IPS-15b (cell line): ENCODE measurements at regions not wholly inside any gene's neighbourhood (a gene's known extent, or its start where the extent isn't known, plus 50 kb on each side); places are given as distances from the start of the nearest gene placed in this dataset.

Source experiments
- H3K27me3 ChIP-seq: one replicate; pipeline ENCODE4 v1.6.1; 2013; ENCODE audit warnings: low read length; ENCODE audit not compliant: control insufficient read depth, insufficient read depth
- H3K36me3 ChIP-seq: one replicate; pipeline ENCODE4 v1.6.1; 2013; ENCODE audit warnings: low read length; ENCODE audit not compliant: control insufficient read depth, insufficient read depth
- H3K4me1 ChIP-seq: one replicate; pipeline ENCODE4 v1.6.1; 2013; ENCODE audit warnings: mild to moderate bottlenecking, low read length; ENCODE audit not compliant: control insufficient read depth, insufficient read depth
- H3K4me3 ChIP-seq: one replicate; pipeline ENCODE4 v1.5.1; 2013; ENCODE audit warnings: low read depth, low read length
- H3K9ac ChIP-seq: one replicate; pipeline ENCODE4 v1.6.1; 2013; ENCODE audit warnings: low read depth, mild to moderate bottlenecking, low read length
- H3K9me3 ChIP-seq: one replicate; pipeline ENCODE4 v1.6.1; 2013; ENCODE audit warnings: mild to moderate bottlenecking, low read length; ENCODE audit not compliant: control insufficient read depth, insufficient read depth

DNA sequence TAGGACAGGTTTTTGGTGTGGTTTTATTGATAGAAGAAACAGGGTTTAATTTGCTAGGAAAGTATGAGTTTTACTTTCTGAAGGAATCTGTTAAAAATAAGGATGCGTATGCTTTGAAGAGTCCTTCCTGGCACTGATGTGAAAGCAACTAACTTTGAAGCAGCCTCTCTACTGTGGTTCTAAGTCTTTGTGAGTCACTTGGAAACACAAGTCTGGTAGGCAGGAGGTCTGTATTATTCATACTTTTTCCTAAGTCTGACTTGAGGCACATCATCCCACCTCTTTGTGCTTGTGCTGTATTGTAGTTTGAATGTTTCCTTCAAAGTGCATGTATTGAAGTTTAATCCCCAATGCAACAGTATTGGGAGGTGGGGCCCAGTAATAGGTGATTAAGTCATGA is 129.0 kb downstream of the TAF11L14 start:
- Histone ChIP-seq H3K27me3 (no peaks in the 10 kb centered on the region), H3K9ac (no peak overlapping the region), H3K4me1 (no peaks in the 10 kb centered on the region), H3K9me3 (no peaks in the 10 kb centered on the region), H3K4me3 (no peak overlapping the region), H3K36me3 (no peaks in the 10 kb centered on the region)

DNA sequence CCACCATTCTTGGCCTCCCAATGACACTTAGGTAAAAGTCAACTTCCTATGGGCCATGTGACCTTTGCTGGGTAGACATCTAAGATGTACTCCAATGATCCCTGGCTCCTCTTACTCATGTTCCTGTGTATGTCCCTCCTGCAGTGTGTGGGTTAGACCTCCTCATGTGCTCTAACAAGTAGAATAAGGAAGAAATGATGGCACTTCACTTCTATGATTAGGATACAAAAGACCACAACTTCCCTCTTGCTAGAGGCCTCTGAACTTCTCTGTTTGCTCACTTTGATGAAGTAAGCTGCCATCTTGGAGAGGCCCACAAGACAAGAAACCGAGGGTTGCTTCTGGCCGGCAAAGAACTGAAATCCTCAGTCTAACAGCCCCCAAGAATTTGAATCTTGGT is 131.8 kb downstream of the TAF11L14 start:
- Histone ChIP-seq H3K4me1 (no peaks in the 10 kb centered on the region), H3K27me3 (no peaks in the 10 kb centered on the region), H3K9ac (no peak overlapping the region), H3K36me3 (no peaks in the 10 kb centered on the region), H3K4me3 (no peak overlapping the region), H3K9me3 (no peaks in the 10 kb centered on the region)

DNA sequence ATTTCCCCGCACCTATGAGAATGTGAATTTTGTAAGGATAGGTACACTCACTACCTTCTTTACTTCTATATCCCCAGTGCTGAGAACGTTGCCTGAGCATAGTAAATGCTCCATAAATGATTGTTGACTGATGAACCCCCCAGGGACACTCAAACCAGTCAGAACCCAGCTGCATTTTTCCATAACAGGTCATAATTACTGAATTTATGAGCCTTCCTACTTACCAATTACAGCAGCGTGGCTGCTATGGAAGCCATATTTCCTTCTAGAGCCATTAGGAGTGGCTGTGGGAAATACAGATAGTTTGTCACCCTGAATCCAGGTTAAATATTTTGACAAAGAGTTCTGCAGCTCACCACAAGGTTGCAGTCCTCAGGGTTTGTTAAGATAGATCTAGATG is 135.0 kb downstream of the TAF11L14 start:
- no peak overlapping the region for H3K4me3 ChIP-seq
- no peaks in the 10 kb centered on the region for H3K4me1 ChIP-seq
- no peak overlapping the region for H3K9ac ChIP-seq
- H3K36me3 ChIP-seq, result no peaks in the 10 kb centered on the region
- H3K27me3 ChIP-seq, result no peaks in the 10 kb centered on the region
- H3K9me3 ChIP-seq, result no peaks in the 10 kb centered on the region

DNA sequence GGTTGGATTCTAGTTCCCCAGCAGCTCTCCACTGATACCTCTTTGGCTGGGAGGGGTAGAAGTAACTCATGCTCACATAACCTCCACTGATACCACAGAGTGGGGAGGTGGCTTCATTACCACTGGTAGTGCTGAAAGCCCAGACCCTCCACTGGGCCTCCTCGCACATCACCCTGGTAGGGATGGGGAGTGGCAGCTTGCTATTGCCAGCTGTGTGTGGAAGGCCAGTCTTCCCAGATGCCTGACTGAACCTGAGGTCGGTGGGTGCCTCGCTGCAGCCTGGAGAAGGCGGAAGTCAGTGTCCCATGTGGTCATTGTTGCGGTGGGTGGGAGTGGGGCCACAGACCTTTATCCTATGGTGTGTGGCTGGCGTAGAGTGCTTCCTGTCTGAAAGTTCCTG is 138.0 kb downstream of the TAF11L14 start:
- H3K4me3 ChIP-seq, result no peak overlapping the region

DNA sequence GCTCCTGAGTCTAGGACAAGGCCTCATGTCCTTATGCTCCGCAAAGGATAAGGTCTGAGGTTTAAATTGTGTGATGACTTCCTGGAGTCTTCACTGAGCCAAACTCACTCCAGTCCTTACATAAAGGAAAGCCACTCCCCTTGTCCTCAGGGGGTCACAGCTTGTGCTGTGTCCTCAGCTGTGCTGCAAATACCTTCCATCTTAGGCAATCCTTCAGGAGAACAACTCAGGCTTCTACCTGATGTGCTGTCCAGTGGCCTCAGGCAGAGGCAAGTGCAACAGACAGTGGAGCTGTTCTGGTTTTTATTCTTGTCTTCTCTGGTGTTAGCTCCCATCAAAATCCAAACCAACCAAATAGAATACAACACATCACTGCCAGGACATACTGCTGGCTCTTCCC is 151.5 kb downstream of the TAF11L14 start:
- H3K4me1 ChIP-seq, result no peaks in the 10 kb centered on the region
- no peak overlapping the region for H3K4me3 ChIP-seq
- H3K36me3 ChIP-seq, result no peaks in the 10 kb centered on the region
- H3K27me3 ChIP-seq, result no peaks in the 10 kb centered on the region
- no peaks in the 10 kb centered on the region for H3K9me3 ChIP-seq
- no peak overlapping the region for H3K9ac ChIP-seq

More for the DNA sequence above, 138.0 kb downstream of the TAF11L14 start:
- Histone ChIP-seq H3K36me3 (no peaks in the 10 kb centered on the region), H3K9ac (no peak overlapping the region), H3K4me1 (no peaks in the 10 kb centered on the region), H3K27me3 (no peaks in the 10 kb centered on the region), H3K9me3 (no peaks in the 10 kb centered on the region)

DNA sequence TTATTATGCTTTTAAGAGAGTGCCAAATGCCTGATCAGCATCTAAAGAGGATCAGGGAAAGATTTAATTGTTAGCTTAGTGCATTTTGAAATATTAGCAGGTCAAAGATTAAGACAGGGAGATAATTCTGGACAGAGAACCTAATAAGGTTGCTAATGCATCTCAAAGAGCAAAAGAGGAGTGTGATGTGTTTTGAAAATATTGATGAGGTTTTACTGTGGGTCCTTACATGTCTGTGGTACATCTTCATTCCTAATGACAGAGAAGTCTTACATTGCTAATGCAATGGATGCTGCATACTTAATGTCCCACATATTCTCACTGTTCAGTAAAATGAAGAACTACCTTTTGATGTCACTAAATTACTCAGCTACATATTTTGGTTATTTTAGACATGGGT is 154.1 kb downstream of the TAF11L14 start:
- no peaks in the 10 kb centered on the region for H3K4me1 ChIP-seq
- no peaks in the 10 kb centered on the region for H3K27me3 ChIP-seq
- H3K9ac ChIP-seq, result no peak overlapping the region
- no peaks in the 10 kb centered on the region for H3K36me3 ChIP-seq
- no peaks in the 10 kb centered on the region for H3K9me3 ChIP-seq
- H3K4me3 ChIP-seq, result no peak overlapping the region

DNA sequence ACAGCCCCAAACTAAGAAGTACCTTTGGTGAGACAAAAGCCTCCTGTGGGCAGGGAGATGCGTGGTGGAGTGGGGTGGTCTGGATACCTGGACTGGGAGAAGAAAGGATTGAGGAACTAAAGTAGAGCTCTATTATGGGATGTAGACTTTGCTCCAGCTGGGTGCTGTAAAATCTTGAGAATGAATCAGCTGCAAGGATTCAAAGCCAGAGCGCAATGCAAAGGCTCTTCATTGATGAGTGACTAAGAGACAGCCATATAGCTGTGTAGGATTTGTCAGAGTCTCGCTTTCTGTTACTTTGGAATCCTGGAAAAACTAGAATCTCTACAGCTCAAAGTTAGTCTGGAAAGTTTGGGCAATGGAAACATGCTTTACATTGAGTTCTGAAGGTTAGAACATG is 159.9 kb downstream of the TAF11L14 start:
- no peak overlapping the region for H3K9ac ChIP-seq
- H3K27me3 ChIP-seq, result no peaks in the 10 kb centered on the region
- no peaks in the 10 kb centered on the region for H3K9me3 ChIP-seq
- no peak overlapping the region for H3K4me3 ChIP-seq
- no peaks in the 10 kb centered on the region for H3K4me1 ChIP-seq
- no peaks in the 10 kb centered on the region for H3K36me3 ChIP-seq

DNA sequence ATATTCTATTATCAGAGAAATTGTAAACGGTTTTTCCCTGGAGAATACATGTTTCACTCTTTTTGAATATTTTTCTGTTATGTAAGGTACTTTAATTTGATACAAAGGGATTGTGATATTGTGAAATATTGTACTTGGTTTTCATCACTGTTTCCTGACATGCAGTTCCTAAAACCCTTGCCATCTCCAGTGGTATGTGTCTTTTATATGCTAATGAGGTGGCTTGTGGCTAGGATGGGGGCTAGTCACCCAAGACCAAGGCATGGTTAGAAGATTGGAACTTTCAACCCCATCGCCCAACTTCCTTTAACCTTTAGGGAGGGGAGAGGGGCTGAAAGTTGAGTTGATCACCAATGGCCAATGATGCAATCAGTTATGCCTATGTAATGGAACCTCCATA is 160.6 kb downstream of the TAF11L14 start:
- Histone ChIP-seq H3K36me3 (no peaks in the 10 kb centered on the region), H3K4me3 (no peak overlapping the region), H3K9me3 (no peaks in the 10 kb centered on the region), H3K4me1 (no peaks in the 10 kb centered on the region), H3K27me3 (no peaks in the 10 kb centered on the region), H3K9ac (no peak overlapping the region)

DNA sequence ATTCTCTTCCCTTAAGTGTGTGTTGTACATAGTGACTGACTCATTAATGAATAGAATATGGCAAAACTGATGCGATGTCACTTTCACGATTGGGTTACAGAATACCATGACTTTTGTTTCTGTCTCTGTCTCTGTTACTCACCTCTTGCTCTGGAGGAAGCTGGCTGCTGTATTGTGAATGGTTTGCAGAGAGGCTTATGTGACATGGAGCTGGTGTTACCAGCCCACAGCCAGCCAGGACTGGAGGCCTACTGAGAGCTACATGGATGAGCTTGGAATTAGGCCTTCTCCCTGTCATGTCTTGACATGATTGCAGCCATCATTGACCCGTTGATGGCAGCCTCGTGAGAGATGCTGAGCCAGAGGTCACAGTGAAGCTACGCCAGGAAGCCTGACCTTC is 161.9 kb downstream of the TAF11L14 start:
- no peaks in the 10 kb centered on the region for H3K4me1 ChIP-seq
- no peak overlapping the region for H3K9ac ChIP-seq
- no peaks in the 10 kb centered on the region for H3K36me3 ChIP-seq
- H3K4me3 ChIP-seq, result no peak overlapping the region
- no peaks in the 10 kb centered on the region for H3K9me3 ChIP-seq
- no peaks in the 10 kb centered on the region for H3K27me3 ChIP-seq

DNA sequence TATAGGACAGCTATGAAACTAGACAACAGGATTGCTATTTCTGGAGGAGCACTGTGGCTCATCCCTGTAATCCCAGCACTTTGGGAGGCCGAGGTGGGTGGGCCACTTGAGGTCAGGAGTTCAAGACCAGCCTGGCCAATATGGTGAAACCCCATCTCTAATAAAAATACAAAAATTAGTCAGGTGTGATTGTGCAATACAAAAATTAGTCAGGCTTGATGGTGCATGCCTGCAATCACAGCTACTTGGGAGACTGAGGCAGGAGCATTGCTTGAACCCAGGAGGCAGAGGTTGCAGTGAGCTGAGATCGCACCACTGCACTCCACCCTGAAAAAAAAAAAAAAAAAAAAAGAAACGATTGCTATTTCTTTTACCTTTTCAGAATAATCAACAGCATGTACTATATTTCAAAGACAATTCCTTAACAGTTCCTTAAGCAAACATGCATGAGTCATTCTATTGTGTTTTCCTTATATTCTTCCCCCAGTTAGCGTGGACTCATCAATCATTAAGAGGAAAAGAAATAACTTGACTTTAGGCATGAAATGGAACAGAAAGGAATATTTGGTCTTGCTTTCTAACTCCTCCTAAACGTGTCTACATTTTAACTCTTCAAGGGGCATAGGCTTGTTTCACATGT is 162.6 kb downstream of the TAF11L14 start:
- Histone ChIP-seq H3K36me3 (no peaks in the 10 kb centered on the region), H3K4me1 (no peaks in the 10 kb centered on the region), H3K4me3 (no peak overlapping the region), H3K27me3 (no peaks in the 10 kb centered on the region), H3K9me3 (no peaks in the 10 kb centered on the region), H3K9ac (no peak overlapping the region)

DNA sequence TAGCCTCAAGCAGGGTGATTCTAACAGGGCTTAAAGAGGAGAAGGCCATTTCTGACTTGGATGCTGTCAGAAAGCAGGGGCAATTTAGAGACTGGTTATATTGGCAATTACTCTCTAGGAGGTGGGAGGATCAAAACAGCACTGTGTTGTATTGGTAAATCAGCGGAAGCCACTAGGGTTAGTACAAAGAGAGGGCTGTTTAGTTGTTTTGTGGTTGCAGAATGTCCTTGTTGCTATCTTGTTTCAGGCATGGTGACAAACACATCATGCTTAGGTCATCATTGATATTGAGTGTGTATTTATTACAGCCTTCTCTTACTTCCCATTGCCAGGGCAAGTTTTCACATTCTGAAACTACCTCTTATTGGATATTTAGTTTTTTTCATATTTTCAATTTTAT is 165.3 kb downstream of the TAF11L14 start:
- H3K9me3 ChIP-seq, result no peaks in the 10 kb centered on the region
- H3K4me3 ChIP-seq, result no peak overlapping the region
- H3K4me1 ChIP-seq, result peaks cover 9% of the 10 kb centered on the region
- no peaks in the 10 kb centered on the region for H3K27me3 ChIP-seq
- no peaks in the 10 kb centered on the region for H3K36me3 ChIP-seq
- no peak overlapping the region for H3K9ac ChIP-seq

DNA sequence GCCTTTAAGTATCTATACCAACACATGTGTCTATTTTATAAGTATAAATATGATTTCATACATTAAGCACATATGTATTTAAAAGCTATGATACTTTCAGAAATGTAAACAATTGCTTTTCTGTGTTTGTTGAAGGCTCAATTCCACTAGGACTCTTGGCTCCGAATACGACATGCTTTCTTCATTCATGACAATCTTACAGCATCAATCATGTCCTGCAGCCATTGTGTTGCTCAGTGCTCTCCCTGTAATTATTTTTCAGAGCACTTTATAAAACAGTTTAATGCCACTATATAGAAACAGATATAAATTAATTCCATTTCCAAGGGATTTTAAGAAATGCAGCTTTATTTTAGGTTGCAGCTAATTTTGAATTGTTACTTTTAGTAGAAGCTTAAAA is 167.3 kb downstream of the TAF11L14 start:
- no peaks in the 10 kb centered on the region for H3K27me3 ChIP-seq
- no peak overlapping the region for H3K9ac ChIP-seq
- peaks cover 9% of the 10 kb centered on the region for H3K4me1 ChIP-seq
- no peaks in the 10 kb centered on the region for H3K9me3 ChIP-seq
- H3K36me3 ChIP-seq, result no peaks in the 10 kb centered on the region
- H3K4me3 ChIP-seq, result no peak overlapping the region
